ENCODE measurements at regions not wholly inside any gene's neighbourhood (a gene's known extent, or its start where the extent isn't known, plus 50 kb on each side); places are given as distances from the start of the nearest gene placed in this dataset.

DNA sequence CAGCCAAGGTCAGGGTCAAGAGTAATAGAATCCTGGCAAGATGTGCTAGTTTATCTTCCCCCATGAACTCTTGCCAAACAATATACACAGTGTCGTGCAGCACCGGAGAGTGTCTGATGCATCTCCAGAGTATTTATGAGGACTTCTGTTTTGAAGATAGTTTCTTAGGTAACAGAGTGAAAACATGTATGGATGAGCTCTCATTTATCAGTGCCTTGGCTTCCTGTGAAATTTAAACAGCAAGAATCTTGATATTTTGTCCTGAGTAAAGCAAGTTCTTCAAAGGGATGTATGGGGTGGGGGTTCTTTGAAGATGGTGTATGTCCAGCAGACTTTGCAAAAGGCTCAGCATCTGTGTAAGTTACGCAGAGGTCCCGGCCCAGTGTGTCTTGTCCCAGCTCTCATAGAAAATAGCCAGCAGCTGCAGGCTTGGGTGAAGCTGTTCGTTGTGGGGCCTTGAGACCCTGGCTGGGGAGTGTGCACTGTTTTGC, 361.0 kb upstream of the NT5C1B start:
- TF ChIP-seq, protein P1, sequence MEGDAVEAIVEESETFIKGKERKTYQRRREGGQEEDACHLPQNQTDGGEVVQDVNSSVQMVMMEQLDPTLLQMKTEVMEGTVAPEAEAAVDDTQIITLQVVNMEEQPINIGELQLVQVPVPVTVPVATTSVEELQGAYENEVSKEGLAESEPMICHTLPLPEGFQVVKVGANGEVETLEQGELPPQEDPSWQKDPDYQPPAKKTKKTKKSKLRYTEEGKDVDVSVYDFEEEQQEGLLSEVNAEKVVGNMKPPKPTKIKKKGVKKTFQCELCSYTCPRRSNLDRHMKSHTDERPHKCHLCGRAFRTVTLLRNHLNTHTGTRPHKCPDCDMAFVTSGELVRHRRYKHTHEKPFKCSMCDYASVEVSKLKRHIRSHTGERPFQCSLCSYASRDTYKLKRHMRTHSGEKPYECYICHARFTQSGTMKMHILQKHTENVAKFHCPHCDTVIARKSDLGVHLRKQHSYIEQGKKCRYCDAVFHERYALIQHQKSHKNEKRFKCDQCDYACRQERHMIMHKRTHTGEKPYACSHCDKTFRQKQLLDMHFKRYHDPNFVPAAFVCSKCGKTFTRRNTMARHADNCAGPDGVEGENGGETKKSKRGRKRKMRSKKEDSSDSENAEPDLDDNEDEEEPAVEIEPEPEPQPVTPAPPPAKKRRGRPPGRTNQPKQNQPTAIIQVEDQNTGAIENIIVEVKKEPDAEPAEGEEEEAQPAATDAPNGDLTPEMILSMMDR (conservative IDR thresholded peaks at IDR 0.05; ENCODE audit: low read depth, low read length) = no peak
- TF ChIP-seq EZH2 (IDR thresholded peaks at IDR 0.05; ENCODE audit: low read length, unreplicated experiment) (no peak), EZH2phosphoT487 (IDR thresholded peaks at IDR 0.05; ENCODE audit: borderline replicate concordance, low read length) (no peak)
